Stimulated activated CD4-positive, alpha-beta T cell treated with anti-CD3 and anti-CD28 coated beads, Interleukin-4, amount 100 ng/mL, for 1 hour (primary cell): ENCODE measurements at regions not wholly inside any gene's neighbourhood (a gene's known extent, or its start where the extent isn't known, plus 50 kb on each side); places are given as distances from the start of the nearest gene placed in this dataset.
"Not testable (repeated sequence)": the region's sequence is repeated elsewhere in the genome, so short reads cannot be mapped to it uniquely, and the experiment has no call there.

ENCODE experiments used
- DNase-seq: peaks from one replicate; pipeline ENCODE4 v3.0.0-alpha.2; 2020

DNA sequence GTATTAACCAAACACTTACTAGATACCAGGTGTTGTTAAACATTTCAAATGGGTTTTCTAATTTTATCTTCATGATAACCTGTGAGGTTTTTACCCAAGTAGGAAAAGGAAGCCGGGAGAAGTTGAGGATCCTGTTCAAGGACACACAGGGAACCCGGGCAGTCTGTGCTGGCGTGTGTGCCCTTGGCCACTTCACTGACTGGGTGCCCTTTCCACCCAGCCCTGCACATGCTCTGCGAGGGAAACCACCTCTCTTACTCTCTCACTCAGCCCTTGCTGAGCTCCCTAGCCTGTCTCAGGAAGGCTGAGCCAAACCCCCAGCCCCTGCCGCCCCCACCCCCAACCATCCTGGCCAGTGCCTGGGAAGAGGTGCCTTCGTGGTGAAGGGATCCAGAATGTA is 51.8 kb downstream of the TEX44 start:
- no peak for DNase-seq

DNA sequence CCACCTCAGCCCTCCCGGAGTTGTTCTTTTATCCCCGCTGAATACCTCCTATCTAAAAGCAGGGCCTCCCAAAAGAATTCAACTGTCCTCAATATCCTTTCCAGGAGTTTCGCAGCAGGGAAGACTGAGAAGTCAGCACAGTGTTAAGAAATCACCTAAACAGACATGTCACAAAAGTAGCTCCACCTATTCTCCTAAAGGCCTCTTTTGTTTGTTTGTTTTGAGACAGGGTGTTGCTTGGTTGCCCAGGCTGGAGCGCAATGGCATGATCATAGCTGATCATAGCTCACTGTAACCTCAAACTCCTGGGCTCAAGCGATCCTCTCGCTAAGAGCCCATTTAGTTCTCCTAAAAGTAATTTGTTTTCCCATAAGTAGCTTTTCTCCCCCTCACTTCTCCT is 53.8 kb downstream of the TEX44 start:
- no peak for DNase-seq

DNA sequence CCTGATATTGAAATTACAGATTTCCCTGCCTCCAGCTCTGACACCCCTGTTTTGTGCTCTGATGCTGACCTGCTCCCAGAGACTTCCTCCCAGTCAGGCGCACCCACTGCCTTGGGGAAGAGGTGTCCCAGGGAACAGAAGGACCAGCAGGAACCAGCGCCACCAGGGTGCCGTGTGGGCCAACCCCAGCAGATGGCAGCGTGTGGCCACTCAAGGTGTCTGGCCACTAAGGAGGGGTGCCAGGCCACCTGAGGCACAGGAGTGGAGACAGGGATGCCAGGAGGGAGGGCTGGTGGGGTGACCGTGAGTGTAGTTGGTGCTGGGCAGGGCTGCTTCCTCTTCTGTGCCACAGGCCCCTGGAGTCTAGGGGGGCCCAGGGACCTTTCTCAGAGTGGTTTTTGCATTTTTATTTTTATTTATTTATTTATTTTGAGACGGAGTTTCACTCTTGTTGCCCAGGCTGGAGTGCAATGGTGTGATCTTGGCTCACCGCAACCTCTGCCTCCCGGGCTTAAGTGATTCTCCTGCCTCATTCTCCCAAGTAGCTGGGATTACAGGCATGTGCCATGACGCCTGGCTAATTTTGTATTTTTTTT is 56.0 kb downstream of the TEX44 start:
- peak; percentile 62 for DNase-seq

DNA sequence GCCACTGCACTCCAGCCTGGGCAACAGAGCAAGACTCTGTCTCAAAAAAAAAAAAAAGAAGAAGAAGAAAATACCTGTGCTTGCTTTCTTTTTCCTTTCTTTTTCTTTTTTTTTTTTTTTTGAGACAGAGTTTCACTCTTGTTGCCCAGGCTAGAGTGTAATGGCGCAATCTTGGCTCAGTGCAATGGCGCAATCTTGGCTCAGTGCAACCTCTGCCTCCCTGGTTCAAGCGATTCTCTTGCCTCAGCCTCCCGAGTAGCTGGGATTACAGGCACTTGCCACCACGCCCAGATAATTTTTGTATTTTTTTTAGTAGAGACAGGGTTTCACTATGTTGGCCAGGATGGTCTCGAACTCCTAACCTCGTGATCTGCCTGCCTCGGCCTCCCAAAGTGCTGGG is 56.8 kb upstream of the PTMA start:
- not testable (repeated sequence) for DNase-seq

DNA sequence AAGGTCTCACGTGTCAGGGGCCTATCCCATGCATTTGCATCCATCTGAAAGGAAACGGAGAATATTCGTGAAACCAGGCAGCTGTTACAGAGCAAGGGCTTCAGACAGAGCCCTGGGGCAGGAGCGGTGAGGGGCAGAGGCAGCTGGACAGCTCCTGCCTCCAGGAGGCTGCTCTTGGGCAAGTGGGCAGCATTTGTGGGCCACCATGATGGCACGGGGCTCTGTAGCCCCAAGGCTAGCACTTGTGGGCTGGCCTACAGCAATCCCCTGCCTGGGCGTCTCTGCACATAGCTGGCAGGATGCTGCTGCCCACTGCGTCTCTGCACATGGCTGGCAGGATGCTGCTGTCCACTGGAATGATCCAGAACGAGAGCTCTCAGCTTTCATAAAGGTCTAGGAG is 52.8 kb upstream of the PTMA start:
- no peak for DNase-seq

DNA sequence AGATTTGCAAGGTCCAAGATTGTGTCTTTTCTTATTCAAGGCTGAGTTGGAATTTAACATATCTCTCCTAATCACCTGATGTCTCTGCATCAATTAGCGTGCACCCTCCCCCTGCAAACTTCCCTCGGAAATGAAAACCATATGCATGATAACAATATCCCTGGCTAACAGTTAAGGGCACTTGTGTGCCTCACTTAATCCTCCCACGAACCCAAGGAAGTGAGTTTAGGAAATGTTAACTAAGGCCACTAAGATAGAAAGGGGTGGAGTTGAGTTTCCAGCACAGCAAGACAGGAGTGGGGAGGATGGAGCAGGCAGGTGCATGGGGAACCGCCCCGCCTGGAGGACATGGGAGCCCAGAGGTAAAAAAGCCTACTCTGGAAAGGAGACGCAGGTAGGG is 52.4 kb upstream of the PTMA start:
- no peak for DNase-seq
